Spleen (tissue), 11 donors: ENCODE measurements at regions not wholly inside any gene's neighbourhood (a gene's known extent, or its start where the extent isn't known, plus 50 kb on each side); places are given as distances from the start of the nearest gene placed in this dataset.

Source experiments
- DNase-seq: peaks from one replicate; pipeline ENCODE4 v3.0.0-alpha.2; 2020
- H3K27ac ChIP-seq, 8 donors: fragments of 200-600 bp; sonication (generic) in 7 of 8; 1 replicate in 4 of 8; 2 replicates in 4 of 8; pipeline versions ENCODE4 v1.5.0 to v1.8.0; 2016 to 2021; ENCODE audit warnings: inconsistent platforms in 4 of 8, mild to moderate bottlenecking in 4 of 8, moderate library complexity in 1 of 8
- H3K27me3 ChIP-seq, 7 donors: fragments of 200-600 bp; sonication (generic) in 6 of 7; replicated peaks in 1 of 7; 1 replicate in 4 of 7; 2 replicates in 3 of 7; pipeline versions ENCODE4 v1.5.0 to v1.8.0; 2016 to 2021; ENCODE audit warnings: inconsistent platforms in 3 of 7, mild to moderate bottlenecking in 1 of 7
- H3K36me3 ChIP-seq, 6 donors: fragments of 200-600 bp; sonication (generic) in 5 of 6; 1 replicate in 4 of 6; 2 replicates in 2 of 6; pipeline versions ENCODE4 v1.5.0 to v1.8.0; 2016 to 2021; ENCODE audit warnings: inconsistent platforms in 2 of 6
- H3K4me1 ChIP-seq, 6 donors: fragments of 200-600 bp; sonication (generic) in 5 of 6; 1 replicate in 3 of 6; 2 replicates in 3 of 6; pipeline versions ENCODE4 v1.5.0 to v1.8.0; 2016 to 2021; ENCODE audit warnings: inconsistent platforms in 3 of 6
- H3K4me3 ChIP-seq, 8 donors: fragments of 200-600 bp; sonication (generic) in 7 of 8; 1 replicate in 4 of 8; 2 replicates in 4 of 8; pipeline versions ENCODE4 v1.5.0 to v1.8.0; 2016 to 2021; ENCODE audit warnings: inconsistent platforms in 4 of 8, mild to moderate bottlenecking in 4 of 8, moderate library complexity in 2 of 8
- H3K9me3 ChIP-seq, 8 donors: fragments of 200-600 bp; sonication (generic) in 7 of 8; 1 replicate in 4 of 8; 2 replicates in 4 of 8; pipeline versions ENCODE4 v1.5.0 to v1.8.0; 2016 to 2021; ENCODE audit warnings: inconsistent platforms in 4 of 8
- CTCF ChIP-seq, 11 experiments: fragments of 200-600 bp in 7 of 11; fragments of 450-650 bp in 4 of 11; sonication (generic) in 4 of 11; IDR thresholded peaks in 8 of 11; conservative IDR thresholded peaks in 3 of 11; 1 replicate in 7 of 11; 2 replicates in 4 of 11; pipeline versions ENCODE4 v1.4.0 to v1.8.0; 2016 to 2021; ENCODE audit warnings: antibody characterized with exemption in 11 of 11, inconsistent platforms in 4 of 11, mild to moderate bottlenecking in 1 of 11
- POLR2A ChIP-seq, 3 donors: fragments of 450-650 bp; IDR thresholded peaks; one replicate each; pipeline ENCODE4 v1.5.1; 2017; ENCODE audit warnings: antibody characterized with exemption in 3 of 3, mild to moderate bottlenecking in 1 of 3
- POLR2AphosphoS5 ChIP-seq, 3 donors: sonication (generic); formaldehyde crosslinking; IDR thresholded peaks; one replicate each; pipeline ENCODE4 v1.5.1; 2017; ENCODE audit warnings: antibody characterized with exemption in 3 of 3
- WGBS, 5 donors: extraction: QIAGEN DNeasy Blood & Tissue Kit in 3 of 5; methylation state at CpG; one replicate each; pipeline versions ENCODE4 v1.1.5 to v1.1.7; 2013 to 2018; 5-methylcytosine and 5-hydroxymethylcytosine counted together
- intact Hi-C: fragments of 100-400 bp; cut with DNase I; formaldehyde crosslinking; loops from one replicate; pipeline ENCODE4 v1.15.0; 2023; ENCODE audit warnings: low total_unique reads
- donor health status: healthy with polysubstance abuse.
- donor health status: DM: no; HTN: no; CAD: no; lungs with moderate emphysema.
- donor health status: DM: no; HTN: no; CAD: no.
- donor health status: Bipolar disorder and iron deficiency.
- donor health status: healthy.
- donor health status: DM: no; HTN: no; CAD: no.
- donor health status: DM: yes; HTN: yes; CAD: no.

- intact Hi-C loops, result no loop called here
- no peaks in the 10 kb centered on the region for H3K27me3 ChIP-seq
- H3K4me3 ChIP-seq, result no peak overlapping the region
- no peaks in the 10 kb centered on the region for H3K4me1 ChIP-seq
- no peaks in the 10 kb centered on the region for H3K36me3 ChIP-seq
- peaks cover 0 to 35% (median 29%) of the 10 kb centered on the region in 8 donors for H3K9me3 ChIP-seq
- TF ChIP-seq POLR2AphosphoS5 (IDR thresholded peaks at IDR 0.05) (no peak), CTCF (IDR thresholded peaks at IDR 0.05 in 8 of 11, conservative IDR thresholded peaks at IDR 0.05 in 3 of 11) (no peak), POLR2A (IDR thresholded peaks at IDR 0.05) (no peak)
- no peak for DNase-seq
- H3K27ac ChIP-seq, result no peak overlapping the region
These were observed 295.5 kb downstream of the PRR16 start for GRCh38 chr5:120759587-120759986.

GRCh38 chr5:120761986-120762385, 297.9 kb downstream of the PRR16 start:
- DNase-seq, result no peak

DNA sequence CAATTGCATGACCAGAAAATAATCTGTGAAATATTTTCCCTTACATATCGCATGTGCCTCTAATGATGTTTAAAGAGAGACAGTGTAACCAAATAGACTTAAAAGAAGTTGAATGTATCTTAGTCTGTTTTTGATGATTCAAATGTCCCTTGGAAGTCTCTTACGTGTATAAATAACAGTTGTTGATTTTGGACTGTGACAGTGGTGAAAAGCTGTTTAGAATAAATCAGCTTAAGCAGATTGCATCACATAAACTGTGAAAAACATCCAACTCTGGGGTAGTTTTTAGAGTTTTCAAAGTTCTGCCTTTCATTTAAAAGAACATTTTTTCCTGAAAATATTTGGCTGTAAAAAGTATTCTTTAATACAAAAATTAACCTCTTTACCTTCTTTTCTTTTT, 301.1 kb downstream of the PRR16 start:
- TF ChIP-seq CTCF (IDR thresholded peaks at IDR 0.05 in 8 of 11, conservative IDR thresholded peaks at IDR 0.05 in 3 of 11) (no peak), POLR2A (IDR thresholded peaks at IDR 0.05) (no peak), POLR2AphosphoS5 (IDR thresholded peaks at IDR 0.05) (no peak)
- Histone ChIP-seq H3K27ac (no peak overlapping the region), H3K4me1 (no peaks in the 10 kb centered on the region), H3K4me3 (no peak overlapping the region), H3K9me3 (peaks cover 0 to 4% (median 0%) of the 10 kb centered on the region in 8 donors), H3K27me3 (no peaks in the 10 kb centered on the region), H3K36me3 (no peaks in the 10 kb centered on the region)
- WGBS, 5 donors, result 66 to 79% (median 72%) methylated on average over 2 of the region's 2 CpGs
- intact Hi-C loops, result no loop called here
- no peak for DNase-seq

More at GRCh38 chr5:120761986-120762385, 297.9 kb downstream of the PRR16 start:
- no peak for TF ChIP-seq CTCF (IDR thresholded peaks at IDR 0.05 in 8 of 11, conservative IDR thresholded peaks at IDR 0.05 in 3 of 11)
- TF ChIP-seq POLR2AphosphoS5 (IDR thresholded peaks at IDR 0.05), result no peak
- no peak for TF ChIP-seq POLR2A (IDR thresholded peaks at IDR 0.05)
- Histone ChIP-seq H3K36me3 (no peaks in the 10 kb centered on the region), H3K27me3 (no peaks in the 10 kb centered on the region), H3K4me3 (no peak overlapping the region), H3K9me3 (peaks cover 0 to 15% (median 10%) of the 10 kb centered on the region in 8 donors), H3K27ac (no peak overlapping the region), H3K4me1 (no peaks in the 10 kb centered on the region)
- intact Hi-C loops, result no loop called here
- WGBS, 5 donors, result 52 to 63% (median 60%) methylated on average over 1 of the region's 1 CpG

DNA sequence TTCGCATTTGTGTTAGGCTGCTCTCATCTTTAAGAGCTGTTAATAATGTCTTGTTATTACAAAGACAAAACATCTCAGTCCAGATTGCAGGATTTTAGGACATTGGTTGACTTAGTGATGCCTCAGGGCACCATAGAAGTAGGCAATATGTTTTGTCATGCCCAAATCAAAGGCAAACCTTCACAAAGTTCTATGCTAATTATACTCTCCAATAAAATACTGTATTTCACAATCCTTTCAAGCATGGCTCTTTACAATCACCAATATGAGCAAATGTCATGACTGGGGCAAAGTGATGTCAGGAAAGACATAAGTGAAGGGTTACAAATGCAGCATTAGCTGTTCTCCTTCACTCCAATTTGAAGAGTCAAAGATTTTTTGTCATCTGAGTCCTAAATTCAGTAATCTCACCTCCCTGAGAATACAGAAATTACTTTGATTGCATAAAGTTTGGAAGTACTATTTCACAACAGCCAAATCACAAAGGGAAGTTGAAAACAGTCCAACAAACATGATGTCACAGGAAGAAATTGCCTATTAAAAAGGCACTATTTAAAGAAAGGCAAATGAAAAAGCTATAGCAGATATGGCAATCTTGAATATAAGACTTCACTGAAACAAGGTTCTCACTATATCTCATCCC, 303.2 kb downstream of the PRR16 start:
- Histone ChIP-seq H3K27ac (no peak overlapping the region), H3K9me3 (peaks cover 0 to 4% (median 0%) of the 10 kb centered on the region in 8 donors), H3K36me3 (no peaks in the 10 kb centered on the region), H3K27me3 (no peaks in the 10 kb centered on the region), H3K4me3 (no peak overlapping the region), H3K4me1 (no peaks in the 10 kb centered on the region)
- intact Hi-C loops, result no loop called here
- TF ChIP-seq POLR2A (IDR thresholded peaks at IDR 0.05), result no peak
- TF ChIP-seq POLR2AphosphoS5 (IDR thresholded peaks at IDR 0.05), result no peak
- no peak for TF ChIP-seq CTCF (IDR thresholded peaks at IDR 0.05 in 8 of 11, conservative IDR thresholded peaks at IDR 0.05 in 3 of 11)
- WGBS, 5 donors, result 66 to 84% (median 79%) methylated on average over 1 of the region's 1 CpG
- DNase-seq, result no peak
